OCI-LY1 (cell line): ENCODE measurements at regions not wholly inside any gene's neighbourhood (a gene's known extent, or its start where the extent isn't known, plus 50 kb on each side); places are given as distances from the start of the nearest gene placed in this dataset.

Source experiments
- H2AFZ ChIP-seq: fragments of 200-600 bp; sonication (generic), shearing (Covaris generic); 2 replicates; pipeline ENCODE4 v1.6.0; 2014; ENCODE audit warnings: antibody characterized with exemption, mild to moderate bottlenecking, low read length
- H3F3A ChIP-seq: fragments of 200-600 bp; sonication (generic), shearing (Covaris generic); 2 replicates; pipeline ENCODE4 v1.6.0; 2014; ENCODE audit warnings: mild to moderate bottlenecking, antibody characterized with exemption, low read length, moderate library complexity; ENCODE audit not compliant: insufficient read depth
- H3K27ac ChIP-seq: fragments of 200-600 bp; sonication (generic); 2 replicates; pipeline ENCODE4 v1.5.1; 2014; ENCODE audit warnings: low read length, mixed run types, mild to moderate bottlenecking, low read depth; ENCODE audit not compliant: poor library complexity, severe bottlenecking
- H3K27me3 ChIP-seq: fragments of 200-600 bp; sonication (generic); 2 replicates; pipeline ENCODE4 v1.6.0; 2014; ENCODE audit warnings: antibody characterized with exemption, mild to moderate bottlenecking, low read length, moderate library complexity; ENCODE audit not compliant: insufficient read depth
- H3K36me3 ChIP-seq: fragments of 200-600 bp; sonication (generic); 2 replicates; pipeline ENCODE4 v1.6.1; 2014; ENCODE audit warnings: mild to moderate bottlenecking, antibody characterized with exemption, low read length, moderate library complexity, mixed read lengths; ENCODE audit not compliant: insufficient read depth
- H3K4me1 ChIP-seq: fragments of 200-600 bp; sonication (generic); 2 replicates; pipeline ENCODE4 v1.5.1; 2014; ENCODE audit warnings: mild to moderate bottlenecking, low read length, moderate library complexity; ENCODE audit not compliant: insufficient read depth, severe bottlenecking
- H3K4me2 ChIP-seq: fragments of 200-600 bp; sonication (generic), shearing (Covaris generic); 2 replicates; pipeline ENCODE4 v1.6.1; 2014; ENCODE audit warnings: low read length
- H3K4me3 ChIP-seq: fragments of 200-600 bp; sonication (generic); 2 replicates; pipeline ENCODE4 v1.5.1; 2014; ENCODE audit warnings: low read length, low read depth, mild to moderate bottlenecking, mixed read lengths; ENCODE audit not compliant: poor library complexity, severe bottlenecking
- H3K79me2 ChIP-seq: fragments of 200-600 bp; shearing (Covaris generic); 2 replicates; pipeline ENCODE4 v1.6.1; 2016; ENCODE audit warnings: mixed run types, low read length, mixed read lengths; ENCODE audit not compliant: insufficient read depth
- H3K9ac ChIP-seq: fragments of 200-600 bp; sonication (generic), shearing (Covaris generic); 2 replicates; pipeline ENCODE4 v1.6.1; 2014; ENCODE audit warnings: mild to moderate bottlenecking, low read length, mixed read lengths
- H3K9me2 ChIP-seq: fragments of 200-600 bp; sonication (generic), shearing (Covaris generic); 2 replicates; pipeline ENCODE4 v1.6.1; 2014; ENCODE audit warnings: low read depth, mild to moderate bottlenecking, low read length, mixed read lengths
- H3K9me3 ChIP-seq: fragments of 200-600 bp; shearing (Covaris generic); 2 replicates; pipeline ENCODE4 v1.6.1; 2014; ENCODE audit warnings: low read length, mixed read lengths
- H4K20me1 ChIP-seq: fragments of 200-600 bp; sonication (generic), shearing (Covaris generic); 2 replicates; pipeline ENCODE4 v1.6.0; 2016; ENCODE audit warnings: mild to moderate bottlenecking, low read length; ENCODE audit not compliant: insufficient read depth
- EZH2 ChIP-seq: fragments of 200-600 bp; sonication (generic), shearing (Covaris generic); IDR thresholded peaks from 2 replicates; pipeline ENCODE4 v1.8.0; 2017; ENCODE audit warnings: borderline replicate concordance, mixed run types, mild to moderate bottlenecking, antibody characterized with exemption, low read length, moderate library complexity, mixed read lengths
- TF ChIP-seq, protein P1 (sequence below): fragments of 200-600 bp; sonication (generic), shearing (Covaris generic); IDR thresholded peaks from 2 replicates; pipeline ENCODE4 v1.5.1; 2017; ENCODE audit warnings: mild to moderate bottlenecking, antibody characterized with exemption, low read length, moderate library complexity, mixed read lengths

DNA sequence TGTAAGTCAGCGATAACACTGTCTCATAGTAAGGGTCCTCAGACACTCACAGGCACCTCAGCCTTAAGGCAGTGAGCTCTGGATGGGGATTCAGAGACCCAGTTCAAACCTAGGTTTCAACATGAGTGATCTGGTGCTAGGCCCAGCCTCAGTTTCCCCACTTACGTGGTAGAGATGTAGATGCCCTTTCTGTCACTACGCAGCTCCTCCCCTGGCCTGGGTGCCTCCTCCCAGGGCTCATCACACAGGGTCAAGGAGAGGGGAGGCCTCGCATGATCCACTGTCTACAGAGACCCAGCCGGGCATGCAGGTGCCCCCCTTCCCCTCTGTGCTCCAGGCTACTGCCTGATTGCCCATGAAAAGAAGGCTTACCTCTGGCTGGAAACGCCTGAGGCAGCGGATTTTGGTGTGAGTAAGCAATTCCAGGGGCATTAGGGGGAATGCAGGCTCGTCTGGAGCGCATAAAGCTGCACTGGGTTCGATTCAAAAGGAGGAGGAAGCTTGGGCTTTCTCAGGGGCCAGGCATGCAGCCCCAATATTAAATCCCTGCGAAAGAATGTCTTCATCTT is 69.8 kb upstream of the ANKRD34C start:
- H3K9me2 ChIP-seq = no peaks in the 10 kb centered on the region
- no peaks in the 10 kb centered on the region for H4K20me1 ChIP-seq
- H3K4me2 ChIP-seq = no peak overlapping the region
- TF ChIP-seq EZH2 = no peak
- TF ChIP-seq, protein P1, sequence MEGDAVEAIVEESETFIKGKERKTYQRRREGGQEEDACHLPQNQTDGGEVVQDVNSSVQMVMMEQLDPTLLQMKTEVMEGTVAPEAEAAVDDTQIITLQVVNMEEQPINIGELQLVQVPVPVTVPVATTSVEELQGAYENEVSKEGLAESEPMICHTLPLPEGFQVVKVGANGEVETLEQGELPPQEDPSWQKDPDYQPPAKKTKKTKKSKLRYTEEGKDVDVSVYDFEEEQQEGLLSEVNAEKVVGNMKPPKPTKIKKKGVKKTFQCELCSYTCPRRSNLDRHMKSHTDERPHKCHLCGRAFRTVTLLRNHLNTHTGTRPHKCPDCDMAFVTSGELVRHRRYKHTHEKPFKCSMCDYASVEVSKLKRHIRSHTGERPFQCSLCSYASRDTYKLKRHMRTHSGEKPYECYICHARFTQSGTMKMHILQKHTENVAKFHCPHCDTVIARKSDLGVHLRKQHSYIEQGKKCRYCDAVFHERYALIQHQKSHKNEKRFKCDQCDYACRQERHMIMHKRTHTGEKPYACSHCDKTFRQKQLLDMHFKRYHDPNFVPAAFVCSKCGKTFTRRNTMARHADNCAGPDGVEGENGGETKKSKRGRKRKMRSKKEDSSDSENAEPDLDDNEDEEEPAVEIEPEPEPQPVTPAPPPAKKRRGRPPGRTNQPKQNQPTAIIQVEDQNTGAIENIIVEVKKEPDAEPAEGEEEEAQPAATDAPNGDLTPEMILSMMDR = no peak
- H3K4me1 ChIP-seq = no peaks in the 10 kb centered on the region
- no peak overlapping the region for H2AFZ ChIP-seq
- no peaks in the 10 kb centered on the region for H3F3A ChIP-seq
- no peak overlapping the region for H3K4me3 ChIP-seq
- H3K9me3 ChIP-seq = no peaks in the 10 kb centered on the region
- no peak overlapping the region for H3K9ac ChIP-seq
- H3K79me2 ChIP-seq = no peaks in the 10 kb centered on the region
- H3K27me3 ChIP-seq = 0 out of 2 replicates have a peak, but pooled peaks cover 5% of the 10 kb centered on the region
- H3K36me3 ChIP-seq = no peaks in the 10 kb centered on the region
- no peak overlapping the region for H3K27ac ChIP-seq

- TF ChIP-seq, protein P1 = no peak
- no peak for TF ChIP-seq EZH2
Observed at GRCh38 chr15:79211481-79211880, 71.0 kb upstream of the ANKRD34C start.

DNA sequence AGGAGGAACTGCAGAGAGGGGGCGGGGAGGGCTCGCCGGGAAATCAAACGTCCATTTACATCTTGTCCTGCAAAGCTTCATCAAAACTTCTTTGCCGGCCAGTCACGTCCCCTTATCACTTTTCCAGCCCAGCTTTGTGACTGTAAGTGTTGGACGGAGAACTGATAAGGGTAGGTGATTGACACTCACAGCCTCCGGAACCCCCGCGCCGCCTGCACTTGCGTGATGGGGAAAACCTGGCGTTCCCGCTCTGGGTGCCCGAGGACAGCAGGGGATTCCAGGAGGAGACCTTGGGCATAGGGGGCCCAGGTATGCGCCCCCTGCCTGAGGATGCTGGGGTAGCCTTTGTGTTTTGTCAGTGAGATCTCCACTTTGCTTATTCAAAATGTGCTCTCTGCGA is 72.8 kb upstream of the ANKRD34C start:
- Histone ChIP-seq H3K79me2 (no peaks in the 10 kb centered on the region), H3K27ac (no peak overlapping the region), H3K4me3 (no peak overlapping the region), H3K27me3 (0 out of 2 replicates have a peak, but pooled peaks cover 5% of the 10 kb centered on the region), H3K9me2 (no peaks in the 10 kb centered on the region), H3K9me3 (no peaks in the 10 kb centered on the region), H2AFZ (no peak overlapping the region), H3K4me1 (no peaks in the 10 kb centered on the region), H3F3A (no peaks in the 10 kb centered on the region), H3K4me2 (no peak overlapping the region), H3K9ac (no peak overlapping the region), H3K36me3 (no peaks in the 10 kb centered on the region), H4K20me1 (no peaks in the 10 kb centered on the region)
- no peak for TF ChIP-seq EZH2
- TF ChIP-seq, protein P1 = peak; percentile 25; the same call in 1 of the 2 replicates

More at GRCh38 chr15:79211481-79211880, 71.0 kb upstream of the ANKRD34C start:
- H3K36me3 ChIP-seq = no peaks in the 10 kb centered on the region
- no peak overlapping the region for H3K4me2 ChIP-seq
- H3K9me2 ChIP-seq = no peaks in the 10 kb centered on the region
- H3K9me3 ChIP-seq = no peaks in the 10 kb centered on the region
- no peaks in the 10 kb centered on the region for H3K4me1 ChIP-seq
- H4K20me1 ChIP-seq = no peaks in the 10 kb centered on the region
- no peak overlapping the region for H3K9ac ChIP-seq
- no peaks in the 10 kb centered on the region for H3F3A ChIP-seq
- 0 out of 2 replicates have a peak, but pooled peaks cover 5% of the 10 kb centered on the region for H3K27me3 ChIP-seq
- no peaks in the 10 kb centered on the region for H3K79me2 ChIP-seq
- H3K4me3 ChIP-seq = no peak overlapping the region
- H3K27ac ChIP-seq = no peak overlapping the region
- H2AFZ ChIP-seq = no peak overlapping the region
